H1 (cell line): ENCODE measurements at regions not wholly inside any gene's neighbourhood (a gene's known extent, or its start where the extent isn't known, plus 50 kb on each side); places are given as distances from the start of the nearest gene placed in this dataset.

Experiments
- CTCF ChIA-PET: fragments of 300-600 bp; sonication (Branson Sonifier 250); formaldehyde crosslinking; loops from one replicate; lab custom pipeline; 2021; ENCODE audit not compliant: partially characterized antibody; lab: Charles Lee
- POLR2A ChIA-PET: fragments of 300-600 bp; sonication (Branson Sonifier 250); formaldehyde crosslinking; loops from one replicate; lab custom pipeline; 2021; ENCODE audit warnings: inconsistent platforms; ENCODE audit not compliant: partially characterized antibody; lab: Charles Lee
- DNase-seq, 2 experiments: peaks; one replicate each; pipeline versions ENCODE4 v3.0.0 to v3.0.0-alpha.2; 2010 to 2022; ENCODE audit warnings: low spot score in 2 of 2, low read depth in 1 of 2, mixed read lengths in 1 of 2
- FAIRE-seq: peaks from 2 replicates; lab custom pipeline; 2011; peaks lifted over from hg19 to GRCh38; lab: Jason Lieb, UNC
- H2AFZ ChIP-seq: 2 replicates; pipeline ENCODE4 v1.8.1; 2012; ENCODE audit warnings: low read length, inconsistent platforms
- H2AK5ac ChIP-seq: 2 replicates; pipeline ENCODE4 v1.6.1; 2013; ENCODE audit warnings: low read depth, low read length
- H2BK120ac ChIP-seq: replicated peaks from 2 replicates; pipeline ENCODE3; 2013; ENCODE audit warnings: low read depth, low read length, inconsistent platforms
- H2BK12ac ChIP-seq: 2 replicates; pipeline ENCODE4 v1.6.1; 2013; ENCODE audit warnings: low read depth, low read length
- H2BK15ac ChIP-seq: 2 replicates; pipeline ENCODE4 v1.6.1; 2013; ENCODE audit warnings: low read length
- H2BK20ac ChIP-seq: 2 replicates; pipeline ENCODE4 v1.6.1; 2013; ENCODE audit warnings: low read length
- H2BK5ac ChIP-seq: 2 replicates; pipeline ENCODE4 v1.6.1; 2013; ENCODE audit warnings: low read depth, low read length
- H3K14ac ChIP-seq: 2 replicates; pipeline ENCODE4 v1.6.1; 2013; ENCODE audit warnings: inconsistent platforms; ENCODE audit not compliant: insufficient read length
- H3K18ac ChIP-seq: 2 replicates; pipeline ENCODE4 v1.6.1; 2013; ENCODE audit warnings: low read length; ENCODE audit errors: extremely low read depth
- H3K23ac ChIP-seq: 2 replicates; pipeline ENCODE4 v1.6.1; 2013; ENCODE audit warnings: inconsistent platforms; ENCODE audit not compliant: insufficient read length
- H3K23me2 ChIP-seq: 2 replicates; pipeline ENCODE4 v1.6.1; 2013; ENCODE audit warnings: low read depth, low read length
- H3K27ac ChIP-seq: 2 replicates; pipeline ENCODE4 v1.6.1; 2011; ENCODE audit warnings: low read depth, low read length, inconsistent platforms
- H3K27me3 ChIP-seq, 4 experiments: replicated peaks in 1 of 4; 1 replicate in 1 of 4; 2 replicates in 3 of 4; pipeline versions ENCODE4 v1.6.1 to v1.8.1; 2011 to 2013; ENCODE audit warnings: low read length in 3 of 4, mild to moderate bottlenecking in 3 of 4, inconsistent platforms in 2 of 4, mixed read lengths in 2 of 4, moderate library complexity in 1 of 4; ENCODE audit not compliant: control insufficient read depth in 3 of 4, insufficient read depth in 3 of 4; ENCODE audit errors: extremely low read depth in 1 of 4
- H3K36me3 ChIP-seq, 4 experiments: 2 replicates each; pipeline versions ENCODE4 v1.6.1 to v1.8.1; 2011 to 2013; ENCODE audit warnings: mild to moderate bottlenecking in 4 of 4, low read length in 3 of 4, moderate library complexity in 2 of 4, control low read depth in 1 of 4, inconsistent platforms in 1 of 4; ENCODE audit not compliant: insufficient read depth in 4 of 4, control insufficient read depth in 2 of 4
- H3K4ac ChIP-seq: replicated peaks from 2 replicates; pipeline ENCODE3; 2013; ENCODE audit warnings: low read length, low read depth, mixed read lengths, inconsistent platforms; ENCODE audit not compliant: insufficient read length
- H3K4me1 ChIP-seq, 4 experiments: replicated peaks in 1 of 4; 1 replicate in 1 of 4; 2 replicates in 3 of 4; pipeline versions ENCODE4 v1.6.1 to v1.8.1; 2011 to 2013; ENCODE audit warnings: low read length in 3 of 4, inconsistent platforms in 2 of 4, mixed read lengths in 1 of 4; ENCODE audit not compliant: insufficient read depth in 4 of 4, control insufficient read depth in 3 of 4
- H3K4me2 ChIP-seq, 2 experiments: 2 replicates each; pipeline versions ENCODE4 v1.6.1 to v1.8.1; 2011 to 2013; ENCODE audit warnings: low read depth in 2 of 2, low read length in 2 of 2, control low read depth in 1 of 2, inconsistent platforms in 1 of 2, mild to moderate bottlenecking in 1 of 2; ENCODE audit not compliant: insufficient read depth in 1 of 2
- H3K4me3 ChIP-seq, 4 experiments: fragments of 200-600, 300-600 bp in 1 of 4; sonication (generic), shearing (Covaris generic), sonication (Bioruptor Twin) in 1 of 4; 2 replicates each; pipeline versions ENCODE4 v1.5.1 to v1.8.1; 2011 to 2016; ENCODE audit warnings: low read length in 4 of 4, low read depth in 3 of 4, control low read depth in 2 of 4, inconsistent platforms in 2 of 4, mild to moderate bottlenecking in 2 of 4, mixed read lengths in 1 of 4, moderate library complexity in 1 of 4; ENCODE audit not compliant: insufficient read depth in 2 of 4; ENCODE audit errors: extremely low read depth in 1 of 4
- H3K56ac ChIP-seq: replicated peaks from 2 replicates; pipeline ENCODE3; 2013; ENCODE audit warnings: low read depth, mild to moderate bottlenecking, mixed read lengths, low read length, inconsistent platforms; ENCODE audit not compliant: insufficient read length
- H3K79me1 ChIP-seq: 2 replicates; pipeline ENCODE4 v1.6.1; 2013; ENCODE audit warnings: low read depth, low read length, control low read depth
- H3K79me2 ChIP-seq, 2 experiments: 2 replicates each; pipeline versions ENCODE4 v1.6.1 to v1.8.1; 2012 to 2013; ENCODE audit warnings: low read length in 2 of 2, mild to moderate bottlenecking in 2 of 2, inconsistent platforms in 1 of 2; ENCODE audit not compliant: insufficient read depth in 2 of 2, control insufficient read depth in 1 of 2
- H3K9ac ChIP-seq, 4 experiments: replicated peaks in 1 of 4; 1 replicate in 1 of 4; 2 replicates in 3 of 4; pipeline versions ENCODE4 v1.6.1 to v1.8.1; 2011 to 2013; ENCODE audit warnings: low read depth in 3 of 4, low read length in 3 of 4, control low read depth in 2 of 4, mild to moderate bottlenecking in 2 of 4, moderate library complexity in 2 of 4, inconsistent platforms in 1 of 4; ENCODE audit errors: extremely low read depth in 1 of 4
- H3K9me3 ChIP-seq, 2 experiments: 2 replicates each; pipeline versions ENCODE4 v1.6.1 to v1.8.1; 2012 to 2013; ENCODE audit warnings: mild to moderate bottlenecking in 2 of 2, moderate library complexity in 2 of 2, control low read depth in 1 of 2, inconsistent platforms in 1 of 2, low read depth in 1 of 2, low read length in 1 of 2, mixed read lengths in 1 of 2; ENCODE audit not compliant: insufficient read depth in 2 of 2
- H4K20me1 ChIP-seq, 2 experiments: replicated peaks in 1 of 2; 2 replicates each; pipeline versions ENCODE3 to v1.8.1; 2011 to 2013; ENCODE audit warnings: inconsistent platforms in 2 of 2, low read length in 2 of 2, mild to moderate bottlenecking in 1 of 2; ENCODE audit not compliant: insufficient read depth in 2 of 2, control insufficient read depth in 1 of 2
- H4K5ac ChIP-seq: 2 replicates; pipeline ENCODE4 v1.6.1; 2013; ENCODE audit warnings: low read length, low read depth, mixed read lengths, inconsistent platforms; ENCODE audit not compliant: insufficient read length
- H4K8ac ChIP-seq: 2 replicates; pipeline ENCODE4 v1.8.0; 2013; ENCODE audit warnings: mild to moderate bottlenecking, moderate library complexity, low read length, inconsistent platforms; ENCODE audit not compliant: insufficient read depth; ENCODE audit errors: extremely low read depth
- H4K91ac ChIP-seq: replicated peaks from 2 replicates; pipeline ENCODE3; 2013; ENCODE audit warnings: low read length, mixed read lengths, inconsistent platforms; ENCODE audit not compliant: insufficient read length
- CTCF ChIP-seq, 3 experiments: IDR thresholded peaks; 1 replicate in 2 of 3; 2 replicates in 1 of 3; pipeline versions ENCODE4 v1.5.1 to v1.6.1; 2011; ENCODE audit warnings: low read length in 3 of 3, mild to moderate bottlenecking in 3 of 3, inconsistent platforms in 2 of 3, low read depth in 1 of 3, moderate library complexity in 1 of 3; ENCODE audit not compliant: insufficient read depth in 1 of 3; ENCODE audit errors: control extremely low read depth in 1 of 3
- EZH2 ChIP-seq: fragments of 200-600 bp; sonication (generic); IDR thresholded peaks from 2 replicates; pipeline ENCODE4 v1.7.1; 2012; ENCODE audit warnings: low read depth, mild to moderate bottlenecking, moderate library complexity, low read length, inconsistent platforms; ENCODE audit not compliant: severe bottlenecking
- HDAC2 ChIP-seq, 2 experiments: fragments of 300-600 bp in 1 of 2; sonication (generic) in 1 of 2; IDR thresholded peaks; 2 replicates each; pipeline ENCODE4 v1.6.1; 2011 to 2012; ENCODE audit warnings: low read depth in 2 of 2, low read length in 2 of 2, mild to moderate bottlenecking in 2 of 2, moderate library complexity in 2 of 2, borderline replicate concordance in 1 of 2, inconsistent platforms in 1 of 2
- NRF1 ChIP-seq: IDR thresholded peaks from 2 replicates; pipeline ENCODE4 v1.6.1; 2011; ENCODE audit warnings: mild to moderate bottlenecking, low read depth, low read length, improper control_type of control experiment
- POLR2A ChIP-seq, 2 experiments: IDR thresholded peaks; 1 replicate in 1 of 2; 2 replicates in 1 of 2; pipeline ENCODE4 v1.6.1; 2011; ENCODE audit warnings: low read depth in 2 of 2, low read length in 2 of 2, mild to moderate bottlenecking in 2 of 2; ENCODE audit errors: control extremely low read depth in 1 of 2
- POU5F1 ChIP-seq: IDR thresholded peaks from 2 replicates; pipeline ENCODE4 v1.6.1; 2011; ENCODE audit warnings: low read depth, mild to moderate bottlenecking, low read length, moderate library complexity
- RAD21 ChIP-seq, 2 experiments: IDR thresholded peaks in 1 of 2; conservative IDR thresholded peaks in 1 of 2; 2 replicates each; pipeline ENCODE4 v1.6.1; 2011; ENCODE audit warnings: low read depth in 2 of 2, low read length in 2 of 2, improper control_type of control experiment in 1 of 2, inconsistent platforms in 1 of 2, mild to moderate bottlenecking in 1 of 2, moderate library complexity in 1 of 2
- RBBP5 ChIP-seq: IDR thresholded peaks from 2 replicates; pipeline ENCODE4 v1.7.1; 2012; ENCODE audit warnings: low read depth, mild to moderate bottlenecking, inconsistent platforms, low read length, moderate library complexity, borderline replicate concordance
- SAP30 ChIP-seq: fragments of 300-600 bp; sonication (generic); IDR thresholded peaks from 2 replicates; pipeline ENCODE4 v1.7.1; 2012; ENCODE audit warnings: low read length, moderate library complexity, mild to moderate bottlenecking, inconsistent platforms; ENCODE audit not compliant: insufficient read depth, insufficient replicate concordance
- SIX5 ChIP-seq: IDR thresholded peaks from 2 replicates; pipeline ENCODE4 v1.6.1; 2011; ENCODE audit warnings: mild to moderate bottlenecking, low read depth, low read length
- TBP ChIP-seq: IDR thresholded peaks from 2 replicates; pipeline ENCODE4 v1.6.1; 2011; ENCODE audit warnings: low read depth, low read length, improper control_type of control experiment
- TCF12 ChIP-seq: IDR thresholded peaks from 2 replicates; pipeline ENCODE4 v1.6.1; 2011; ENCODE audit warnings: low read depth, mild to moderate bottlenecking, low read length
- WGBS, 2 experiments: shearing (Covaris generic) in 1 of 2; methylation state at CpG; one replicate each; pipeline versions ENCODE4 v1.1.6 to v1.1.7; 2013 to 2015; ENCODE audit warnings: low lambda C conversion rate in 2 of 2, mixed read lengths in 2 of 2, inconsistent platforms in 1 of 2, low coverage in 1 of 2, missing lambda C conversion rate in 1 of 2; ENCODE audit not compliant: insufficient replicate concordance in 2 of 2, insufficient coverage in 1 of 2, insufficient read length in 1 of 2; ENCODE audit errors: extremely low coverage in 1 of 2, missing lambda C conversion rate in 1 of 2; 5-methylcytosine and 5-hydroxymethylcytosine counted together

GRCh38 chr5:87769157-87769556 lies 356.4 kb upstream of the CCNH start:
- no peak overlapping the region for H3K9ac ChIP-seq
- H3K14ac ChIP-seq, result no peak overlapping the region
- FAIRE-seq (no peak), DNase-seq (no peak)
- H3K79me1 ChIP-seq, result no peaks in the 10 kb centered on the region
- CTCF ChIA-PET, result interaction anchor here (1.9 kb wide), 1 partner anchor 12 kb away, joined by 8 read pairs; no protein-coding TSS in a partner anchor
- H3K4ac ChIP-seq, result no peak overlapping the region
- no peak overlapping the region for H3K23ac ChIP-seq
- POLR2A ChIA-PET, result no interaction called here
- H3K9me3 ChIP-seq, result no peaks in the 10 kb centered on the region
- no peaks in the 10 kb centered on the region for H4K20me1 ChIP-seq
- peaks cover 0 to 9% (median 3%) of the 10 kb centered on the region in 4 experiments; a peak in 3 of 7 replicates for H3K4me1 ChIP-seq
- no peak overlapping the region for H2BK20ac ChIP-seq
- H3K79me2 ChIP-seq, result no peaks in the 10 kb centered on the region
- WGBS, 2 experiments, result 89% methylated on average over 2 of the region's 2 CpGs; no CpG with 5 or more reads in 1 of the 2 experiments
- H2BK120ac ChIP-seq, result no peak overlapping the region
- H3K4me2 ChIP-seq, result no peak overlapping the region
- H3K36me3 ChIP-seq, result no peaks in the 10 kb centered on the region
- H2BK15ac ChIP-seq, result no peak overlapping the region
- no peak overlapping the region for H3K18ac ChIP-seq
- no peaks in the 10 kb centered on the region; a peak in 1 of 7 replicates for H3K27me3 ChIP-seq
- no peak overlapping the region for H3K56ac ChIP-seq
- no peak overlapping the region for H2BK5ac ChIP-seq
- no peak overlapping the region for H4K91ac ChIP-seq
- no peak overlapping the region for H4K5ac ChIP-seq
- H3K23me2 ChIP-seq, result peaks cover 2% of the 10 kb centered on the region; the same call in 1 of the 2 replicates
- H3K4me3 ChIP-seq, result no peak overlapping the region
- H2AK5ac ChIP-seq, result no peak overlapping the region
- no peak overlapping the region for H3K27ac ChIP-seq
- H4K8ac ChIP-seq, result no peak overlapping the region
- no peak overlapping the region for H2AFZ ChIP-seq
- H2BK12ac ChIP-seq, result no peak overlapping the region
- no peak for TF ChIP-seq TCF12
- no peak for TF ChIP-seq NRF1
- TF ChIP-seq SAP30, result no peak
- no peak for TF ChIP-seq HDAC2 (IDR thresholded peaks at IDR 0.05; ENCODE audit: borderline replicate concordance in 1 of 2, low read depth in 2 of 2, low read length in 2 of 2)
- no peak for TF ChIP-seq POLR2A (IDR thresholded peaks at IDR 0.05; ENCODE audit: control extremely low read depth in 1 of 2, low read depth in 2 of 2, low read length in 2 of 2)
- TF ChIP-seq TBP, result no peak
- TF ChIP-seq CTCF (IDR thresholded peaks at IDR 0.05; ENCODE audit: control extremely low read depth in 1 of 3, insufficient read depth in 1 of 3, low read depth in 1 of 3, low read length in 3 of 3), result no peak
- TF ChIP-seq RAD21 (IDR thresholded peaks at IDR 0.05 in 1 of 2, conservative IDR thresholded peaks at IDR 0.05 in 1 of 2; ENCODE audit: low read depth in 2 of 2, low read length in 2 of 2), result no peak
- no peak for TF ChIP-seq EZH2
- no peak for TF ChIP-seq RBBP5
- TF ChIP-seq POU5F1, result no peak
- TF ChIP-seq SIX5, result no peak
